Common myeloid progenitor, CD34-positive (primary cell): ENCODE measurements at regions not wholly inside any gene's neighbourhood (a gene's known extent, or its start where the extent isn't known, plus 50 kb on each side); places are given as distances from the start of the nearest gene placed in this dataset.

Experiments used
- CTCF ChIA-PET: fragments of 350-600 bp; sonication (Branson Sonifier 250); formaldehyde crosslinking; loops from one replicate; lab custom pipeline; 2021; ENCODE audit warnings: antibody characterized with exemption; lab: Charles Lee
- POLR2A ChIA-PET: fragments of 350-600 bp; sonication (Branson Sonifier 250); formaldehyde crosslinking; loops from one replicate; lab custom pipeline; 2021; ENCODE audit warnings: antibody characterized with exemption; lab: Charles Lee
- DNase-seq, 3 donors: peaks; one replicate each; pipeline versions ENCODE4 v3.0.0 to v3.0.0-alpha.2; 2013
- H3K27ac ChIP-seq, 2 experiments: 1 replicate in 1 of 2; 2 replicates in 1 of 2; pipeline ENCODE4 v1.7.0; 2013; ENCODE audit warnings: inconsistent platforms in 2 of 2, low read length in 2 of 2, mild to moderate bottlenecking in 2 of 2, low read depth in 1 of 2, moderate library complexity in 1 of 2; ENCODE audit not compliant: severe bottlenecking in 2 of 2, insufficient read depth in 1 of 2, poor library complexity in 1 of 2
- H3K27me3 ChIP-seq, 5 experiments: replicated peaks in 2 of 5; 1 replicate in 3 of 5; 2 replicates in 2 of 5; pipeline versions ENCODE4 v1.6.1 to v1.7.0; 2013; ENCODE audit warnings: low read length in 4 of 5, mild to moderate bottlenecking in 2 of 5, moderate library complexity in 2 of 5, inconsistent platforms in 1 of 5; ENCODE audit not compliant: insufficient read depth in 5 of 5, control insufficient read depth in 4 of 5
- H3K36me3 ChIP-seq, 4 experiments: 1 replicate in 2 of 4; 2 replicates in 2 of 4; pipeline versions ENCODE4 v1.6.1 to v1.7.0; 2013; ENCODE audit warnings: low read length in 3 of 4, control low read depth in 1 of 4, mild to moderate bottlenecking in 1 of 4; ENCODE audit not compliant: control insufficient read depth in 4 of 4, insufficient read depth in 4 of 4
- H3K4me1 ChIP-seq, 4 experiments: 1 replicate in 3 of 4; 2 replicates in 1 of 4; pipeline versions ENCODE4 v1.6.1 to v1.7.1; 2013; ENCODE audit warnings: low read length in 3 of 4, mild to moderate bottlenecking in 3 of 4, control low read depth in 1 of 4, inconsistent platforms in 1 of 4, moderate library complexity in 1 of 4; ENCODE audit not compliant: control insufficient read depth in 4 of 4, insufficient read depth in 4 of 4; ENCODE audit errors: control extremely low read depth in 1 of 4
- H3K4me3 ChIP-seq, 7 experiments: 1 replicate in 4 of 7; 2 replicates in 3 of 7; pipeline versions ENCODE4 v1.5.1 to v1.7.0; 2013; ENCODE audit warnings: mild to moderate bottlenecking in 7 of 7, low read length in 6 of 7, moderate library complexity in 6 of 7, inconsistent platforms in 2 of 7, low read depth in 2 of 7, control low read depth in 1 of 7; ENCODE audit not compliant: insufficient read depth in 4 of 7, control insufficient read depth in 1 of 7; ENCODE audit errors: extremely low read depth in 1 of 7
- H3K9me3 ChIP-seq, 5 experiments: 1 replicate in 4 of 5; 2 replicates in 1 of 5; pipeline versions ENCODE4 v1.6.1 to v1.7.1; 2013; ENCODE audit warnings: low read length in 4 of 5, mild to moderate bottlenecking in 2 of 5, inconsistent platforms in 1 of 5, low read depth in 1 of 5, moderate library complexity in 1 of 5; ENCODE audit not compliant: control insufficient read depth in 4 of 5, insufficient read depth in 2 of 5; ENCODE audit errors: control extremely low read depth in 1 of 5
- WGBS: methylation state at CpG from one replicate; pipeline ENCODE4 v1.1.5; 2013; ENCODE audit not compliant: insufficient coverage; 5-methylcytosine and 5-hydroxymethylcytosine counted together

- H3K4me3 ChIP-seq = no peak overlapping the region
- ChIA-PET CTCF (no interaction called here), POLR2A (no interaction called here)
- peaks cover 0 to 7% (median 4%) of the 10 kb centered on the region in 4 experiments for H3K4me1 ChIP-seq
- H3K36me3 ChIP-seq = no peaks in the 10 kb centered on the region
- whole genome bisulfite sequencing = 80% methylated on average over 1 of the region's 2 CpGs
- no peaks in the 10 kb centered on the region for H3K27me3 ChIP-seq
- no peak overlapping the region for H3K27ac ChIP-seq
- DNase-seq = no peak
- no peaks in the 10 kb centered on the region for H3K9me3 ChIP-seq
These were observed 131.8 kb downstream of the FAM204A start for GRCh38 chr10:118210276-118210675.

GRCh38 chr10:118209215-118209614, 132.9 kb downstream of the FAM204A start:
- Histone ChIP-seq H3K4me3 (no peak overlapping the region), H3K27ac (no peak overlapping the region)

GRCh38 chr10:118207470-118208007, 134.6 kb downstream of the FAM204A start:
- Histone ChIP-seq H3K27ac (no peak overlapping the region), H3K9me3 (no peaks in the 10 kb centered on the region), H3K4me1 (no peaks in the 10 kb centered on the region), H3K36me3 (no peaks in the 10 kb centered on the region), H3K4me3 (no peak overlapping the region), H3K27me3 (peaks cover 0 to 3% (median 0%) of the 10 kb centered on the region in 5 experiments)
- ChIA-PET POLR2A (no interaction called here), CTCF (no interaction called here)
- DNase-seq = no peak
- WGBS = 96% methylated on average over 7 of the region's 7 CpGs

More at GRCh38 chr10:118209215-118209614, 132.9 kb downstream of the FAM204A start:
- no peaks in the 10 kb centered on the region for H3K27me3 ChIP-seq
- ChIA-PET CTCF (no interaction called here), POLR2A (no interaction called here)
- no peaks in the 10 kb centered on the region for H3K36me3 ChIP-seq
- DNase-seq = no peak
- peaks cover 0 to 7% (median 4%) of the 10 kb centered on the region in 4 experiments for H3K4me1 ChIP-seq
- 97% methylated on average over 4 of the region's 4 CpGs for WGBS
- H3K9me3 ChIP-seq = no peaks in the 10 kb centered on the region

- Histone ChIP-seq H3K9me3 (no peaks in the 10 kb centered on the region), H3K27me3 (peaks cover 0 to 7% (median 3%) of the 10 kb centered on the region in 5 experiments), H3K36me3 (no peaks in the 10 kb centered on the region), H3K4me1 (no peaks in the 10 kb centered on the region), H3K4me3 (no peak overlapping the region), H3K27ac (no peak overlapping the region)
- POLR2A ChIA-PET = no interaction called here
- 95% methylated on average over 3 of the region's 3 CpGs for WGBS
- CTCF ChIA-PET = no interaction called here
- DNase-seq = no peak
These were observed 137.7 kb downstream of the FAM204A start for GRCh38 chr10:118204292-118204943.

GRCh38 chr10:118203461-118203860, 138.7 kb downstream of the FAM204A start:
- DNase-seq = no peak
- WGBS = 83% methylated on average over 1 of the region's 2 CpGs
- no peak overlapping the region for H3K4me3 ChIP-seq
- CTCF ChIA-PET = no interaction called here
- no peaks in the 10 kb centered on the region for H3K4me1 ChIP-seq
- no peaks in the 10 kb centered on the region for H3K36me3 ChIP-seq
- POLR2A ChIA-PET = no interaction called here
- peaks cover 0 to 7% (median 3%) of the 10 kb centered on the region in 5 experiments for H3K27me3 ChIP-seq
- no peaks in the 10 kb centered on the region for H3K9me3 ChIP-seq
- H3K27ac ChIP-seq = no peak overlapping the region

GRCh38 chr10:118195729-118196128, 146.4 kb downstream of the FAM204A start:
- no peak overlapping the region for H3K4me3 ChIP-seq
- ChIA-PET POLR2A (no interaction called here), CTCF (no interaction called here)
- DNase-seq = no peak
- H3K27me3 ChIP-seq = peaks cover 0 to 12% (median 0%) of the 10 kb centered on the region in 5 experiments
- no peaks in the 10 kb centered on the region for H3K36me3 ChIP-seq
- no peaks in the 10 kb centered on the region for H3K9me3 ChIP-seq
- no peaks in the 10 kb centered on the region for H3K4me1 ChIP-seq
- H3K27ac ChIP-seq = no peak overlapping the region
- WGBS = no CpG with 5 or more reads among the region's 2 CpGs

- Histone ChIP-seq H3K27me3 (peaks cover 0 to 12% (median 0%) of the 10 kb centered on the region in 5 experiments), H3K27ac (no peak overlapping the region), H3K9me3 (no peaks in the 10 kb centered on the region), H3K4me1 (no peaks in the 10 kb centered on the region), H3K4me3 (no peak overlapping the region), H3K36me3 (no peaks in the 10 kb centered on the region)
- 69% methylated on average over 3 of the region's 4 CpGs for WGBS
- DNase-seq = no peak
- ChIA-PET CTCF (no interaction called here), POLR2A (no interaction called here)
These were observed 146.9 kb upstream of the RAB11FIP2 start for GRCh38 chr10:118193642-118194041.
